Bone marrow (tissue), 2 donors: ENCODE measurements at regions not wholly inside any gene's neighbourhood (a gene's known extent, or its start where the extent isn't known, plus 50 kb on each side); places are given as distances from the start of the nearest gene placed in this dataset.

Source experiments
- DNase-seq, 2 donors: peaks; one replicate each; lab custom pipeline; 2025; lab: John Stamatoyannopoulos, UW

GRCh38 chr2:64221935-64222334 lies 77.7 kb upstream of the PELI1 start:
- DNase-seq: no peak

- no peak for DNase-seq
These were observed 78.1 kb upstream of the PELI1 start for GRCh38 chr2:64222351-64222750.

- no peak for DNase-seq
These were observed 78.8 kb upstream of the PELI1 start for GRCh38 chr2:64223055-64223454.

GRCh38 chr2:64225491-64225890 lies 81.3 kb upstream of the PELI1 start:
- DNase-seq: no peak

- no peak for DNase-seq
These were observed 82.4 kb upstream of the PELI1 start for GRCh38 chr2:64226611-64227010.

GRCh38 chr2:64227603-64228125 lies 83.4 kb upstream of the PELI1 start:
- no peak for DNase-seq

- DNase-seq: peak; percentile 12 to 46
These were observed 84.0 kb upstream of the PELI1 start for GRCh38 chr2:64228126-64228678.

- DNase-seq: no peak
These were observed 84.7 kb upstream of the PELI1 start for GRCh38 chr2:64228918-64229317.

GRCh38 chr2:64230540-64230939 lies 86.3 kb upstream of the PELI1 start:
- DNase-seq: no peak

- DNase-seq: no peak
These were observed 88.0 kb upstream of the PELI1 start for GRCh38 chr2:64232266-64232665.

GRCh38 chr2:64233376-64233922 lies 89.2 kb upstream of the PELI1 start:
- no peak for DNase-seq

GRCh38 chr2:64234150-64234549 lies 89.9 kb upstream of the PELI1 start:
- DNase-seq: no peak

GRCh38 chr2:64234785-64235184 lies 90.6 kb upstream of the PELI1 start:
- DNase-seq: no peak

GRCh38 chr2:64237266-64237665 lies 93.0 kb upstream of the PELI1 start:
- DNase-seq: no peak

- no peak for DNase-seq
These were observed 94.6 kb upstream of the PELI1 start for GRCh38 chr2:64238799-64239198.

- no peak for DNase-seq
These were observed 99.1 kb upstream of the PELI1 start for GRCh38 chr2:64243081-64244036.

- DNase-seq: no peak
These were observed 99.8 kb upstream of the PELI1 start for GRCh38 chr2:64244037-64244416.

- no peak for DNase-seq
These were observed 101.4 kb upstream of the PELI1 start for GRCh38 chr2:64245631-64246030.

- no peak for DNase-seq
These were observed 102.7 kb upstream of the PELI1 start for GRCh38 chr2:64246962-64247361.

GRCh38 chr2:64249426-64249825 lies 105.2 kb upstream of the PELI1 start:
- no peak for DNase-seq

GRCh38 chr2:64250063-64250462 lies 105.8 kb upstream of the PELI1 start:
- DNase-seq: no peak

GRCh38 chr2:64250751-64251423 lies 106.7 kb upstream of the PELI1 start:
- no peak for DNase-seq
